Mucosa of rectum (tissue), 2 donors: ENCODE measurements at regions not wholly inside any gene's neighbourhood (a gene's known extent, or its start where the extent isn't known, plus 50 kb on each side); places are given as distances from the start of the nearest gene placed in this dataset.
"Not testable (repeated sequence)": the region's sequence is repeated elsewhere in the genome, so short reads cannot be mapped to it uniquely, and the experiment has no call there.

Experiments used
- H3K27ac ChIP-seq, 2 donors: one replicate each; pipeline ENCODE4 v1.7.0; 2013; ENCODE audit warnings: inconsistent platforms in 2 of 2, low read depth in 2 of 2, low read length in 2 of 2
- H3K27me3 ChIP-seq, 2 donors: one replicate each; pipeline ENCODE4 v1.7.0; 2013; ENCODE audit warnings: low read length in 2 of 2; ENCODE audit not compliant: control insufficient read depth in 2 of 2, insufficient read depth in 2 of 2
- H3K36me3 ChIP-seq, 2 donors: one replicate each; pipeline ENCODE4 v1.7.0; 2013; ENCODE audit warnings: low read length in 2 of 2; ENCODE audit not compliant: control insufficient read depth in 2 of 2, insufficient read depth in 2 of 2
- H3K4me1 ChIP-seq, 2 donors: one replicate each; pipeline ENCODE4 v1.7.0; 2013; ENCODE audit warnings: low read length in 2 of 2, mild to moderate bottlenecking in 1 of 2; ENCODE audit not compliant: control insufficient read depth in 2 of 2, insufficient read depth in 2 of 2
- H3K4me3 ChIP-seq, 2 donors: one replicate each; pipeline ENCODE4 v1.7.0; 2013; ENCODE audit warnings: low read length in 2 of 2
- H3K9ac ChIP-seq, 2 donors: one replicate each; pipeline ENCODE4 v1.7.0; 2013; ENCODE audit warnings: low read length in 2 of 2, low read depth in 1 of 2, mild to moderate bottlenecking in 1 of 2
- H3K9me3 ChIP-seq, 2 donors: one replicate each; pipeline ENCODE4 v1.7.0; 2013; ENCODE audit warnings: low read length in 2 of 2; ENCODE audit not compliant: control insufficient read depth in 2 of 2
- donor health status: healthy.
- donor health status: Normal muscosa, but diverticular disease.

DNA sequence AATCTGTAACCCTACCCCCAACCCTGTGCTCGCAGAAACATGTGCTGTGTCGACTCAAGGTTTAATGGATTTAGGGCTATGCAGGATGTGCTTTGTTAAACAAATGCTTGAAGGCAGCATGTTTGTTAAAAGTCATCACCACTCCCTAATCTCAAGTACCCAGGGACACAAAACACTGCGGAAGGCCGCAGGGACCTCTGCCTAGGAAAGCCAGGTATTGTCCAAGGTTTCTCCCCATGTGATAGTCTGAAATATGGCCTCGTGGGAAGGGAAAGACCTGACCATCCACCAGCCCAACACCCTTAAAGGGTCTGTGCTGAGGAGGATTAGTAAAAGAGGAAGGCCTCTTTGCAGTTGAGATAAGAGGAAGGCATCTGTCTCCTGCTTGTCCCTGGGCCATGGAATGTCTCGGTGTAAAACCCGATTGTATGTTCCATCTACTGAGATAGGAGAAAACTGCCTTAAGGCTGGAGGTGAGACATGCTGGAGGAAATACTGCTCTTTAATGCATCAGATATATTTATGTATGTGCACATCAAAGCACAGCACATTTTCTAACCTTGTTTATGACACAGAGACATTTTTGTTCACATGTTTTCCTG is 94.4 kb downstream of the LSM3 start:
- not testable (repeated sequence) for H3K9ac ChIP-seq, H3K27ac ChIP-seq, H3K27me3 ChIP-seq, H3K4me3 ChIP-seq, H3K9me3 ChIP-seq, H3K36me3 ChIP-seq, H3K4me1 ChIP-seq

DNA sequence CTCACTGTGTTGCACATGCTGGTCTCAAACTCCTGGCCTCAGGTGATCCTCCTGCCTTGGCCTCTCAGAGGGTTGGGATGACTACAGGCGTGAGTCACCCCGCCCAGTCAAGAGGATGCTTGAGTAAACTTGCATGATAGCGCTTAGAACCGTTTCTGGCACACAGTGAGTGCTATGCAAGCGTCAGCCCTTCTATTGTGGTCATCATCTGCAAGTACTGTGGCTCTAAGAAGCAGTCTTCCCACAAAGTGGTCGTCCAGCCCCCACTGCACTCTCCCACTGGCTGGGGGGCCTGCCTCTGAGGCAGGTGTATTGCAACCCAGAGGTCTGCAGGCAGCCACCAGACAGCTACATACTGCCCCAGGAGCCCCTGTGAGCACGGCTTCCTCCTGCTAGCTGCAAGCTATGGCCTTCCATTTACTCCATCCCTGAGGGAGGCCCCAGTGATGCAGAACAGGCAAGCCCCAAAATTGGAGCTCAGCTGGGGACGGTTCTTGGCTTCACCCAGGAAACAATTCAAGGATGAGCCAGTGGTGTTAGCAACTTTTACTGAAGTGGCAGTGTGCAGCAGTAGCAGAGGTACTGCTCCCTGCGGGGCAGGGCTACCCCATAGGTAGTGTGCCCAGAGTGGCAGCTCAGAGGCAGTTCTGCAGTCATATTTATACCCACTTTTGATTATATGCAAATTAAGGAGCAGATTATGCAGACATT is 95.4 kb downstream of the LSM3 start:
- H3K36me3 ChIP-seq = no peaks in the 10 kb centered on the region
- H3K27me3 ChIP-seq = peaks cover 0 to 4% of the 10 kb centered on the region in 2 donors
- no peak overlapping the region for H3K27ac ChIP-seq
- H3K9me3 ChIP-seq = no peaks in the 10 kb centered on the region
- H3K4me3 ChIP-seq = no peak overlapping the region
- no peaks in the 10 kb centered on the region for H3K4me1 ChIP-seq
- H3K9ac ChIP-seq = no peak overlapping the region

DNA sequence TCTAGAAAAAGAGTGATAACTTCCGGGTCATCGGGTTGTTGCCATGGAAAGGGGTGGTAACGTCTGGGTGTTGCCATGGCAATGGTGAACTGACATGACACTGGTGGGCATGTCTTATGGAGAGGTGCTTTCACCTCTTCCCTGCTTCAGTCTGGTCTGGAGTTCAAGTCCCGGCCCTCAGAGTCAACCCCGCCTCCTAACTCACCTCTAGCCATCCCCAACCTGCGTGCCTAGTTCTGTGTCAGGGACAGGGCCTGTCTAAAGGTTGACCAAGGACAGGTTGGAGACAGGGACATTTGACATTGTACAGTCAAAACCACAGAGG is 96.0 kb downstream of the LSM3 start:
- Histone ChIP-seq H3K4me1 (no peaks in the 10 kb centered on the region), H3K4me3 (no peak overlapping the region), H3K27ac (no peak overlapping the region), H3K9me3 (no peaks in the 10 kb centered on the region), H3K36me3 (no peaks in the 10 kb centered on the region), H3K9ac (no peak overlapping the region), H3K27me3 (peaks cover 0 to 4% of the 10 kb centered on the region in 2 donors)

DNA sequence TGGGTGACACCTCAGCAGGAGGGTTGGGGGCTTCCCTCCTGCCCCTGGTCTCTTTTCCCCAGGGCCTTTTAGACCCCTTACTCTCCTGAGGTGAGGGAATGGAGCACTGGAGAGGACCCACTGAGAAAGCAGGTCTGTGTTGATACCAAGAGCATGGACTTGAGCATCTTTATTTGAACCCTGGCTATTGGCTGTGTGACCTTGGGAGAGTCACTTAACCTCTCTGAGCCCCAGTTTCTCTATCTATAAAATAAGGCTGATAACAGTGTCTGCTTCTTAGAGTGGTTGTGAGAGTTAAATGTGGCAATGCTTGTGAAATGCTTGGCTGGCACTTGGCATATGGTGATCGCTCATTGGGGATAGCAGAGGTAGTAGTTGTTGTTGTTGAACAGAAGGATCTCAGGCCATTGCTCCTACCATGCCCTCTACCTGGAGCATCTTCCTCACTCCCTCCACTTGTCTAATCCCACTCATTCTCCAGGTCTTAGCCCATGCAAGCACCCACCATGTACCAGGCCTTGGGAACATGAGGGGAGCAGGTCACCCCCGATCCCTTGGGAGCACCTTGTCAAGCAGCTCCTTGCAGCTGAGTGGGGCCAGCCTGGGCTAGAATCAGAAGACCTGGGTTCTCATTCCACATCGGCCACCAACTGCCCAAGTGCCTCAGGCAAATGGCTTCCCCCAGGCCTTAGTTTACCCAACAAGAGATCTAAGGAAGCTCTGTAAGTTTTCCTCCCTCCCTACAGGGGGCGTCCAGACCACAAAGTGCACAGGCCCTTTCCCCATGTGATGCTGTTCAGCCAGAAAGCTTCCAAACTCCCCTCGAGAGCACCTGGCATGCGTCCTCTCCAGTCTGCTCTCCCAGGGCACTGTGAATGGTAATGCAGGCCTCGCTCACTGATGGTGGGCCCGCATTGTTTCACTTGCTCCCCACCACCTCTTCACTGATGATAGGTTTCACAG is 96.7 kb downstream of the LSM3 start:
- H3K4me1 ChIP-seq = no peaks in the 10 kb centered on the region
- H3K36me3 ChIP-seq = no peaks in the 10 kb centered on the region
- H3K9ac ChIP-seq = no peak overlapping the region
- H3K9me3 ChIP-seq = no peaks in the 10 kb centered on the region
- peaks cover 0 to 4% of the 10 kb centered on the region in 2 donors for H3K27me3 ChIP-seq
- H3K27ac ChIP-seq = no peak overlapping the region
- H3K4me3 ChIP-seq = no peak overlapping the region

DNA sequence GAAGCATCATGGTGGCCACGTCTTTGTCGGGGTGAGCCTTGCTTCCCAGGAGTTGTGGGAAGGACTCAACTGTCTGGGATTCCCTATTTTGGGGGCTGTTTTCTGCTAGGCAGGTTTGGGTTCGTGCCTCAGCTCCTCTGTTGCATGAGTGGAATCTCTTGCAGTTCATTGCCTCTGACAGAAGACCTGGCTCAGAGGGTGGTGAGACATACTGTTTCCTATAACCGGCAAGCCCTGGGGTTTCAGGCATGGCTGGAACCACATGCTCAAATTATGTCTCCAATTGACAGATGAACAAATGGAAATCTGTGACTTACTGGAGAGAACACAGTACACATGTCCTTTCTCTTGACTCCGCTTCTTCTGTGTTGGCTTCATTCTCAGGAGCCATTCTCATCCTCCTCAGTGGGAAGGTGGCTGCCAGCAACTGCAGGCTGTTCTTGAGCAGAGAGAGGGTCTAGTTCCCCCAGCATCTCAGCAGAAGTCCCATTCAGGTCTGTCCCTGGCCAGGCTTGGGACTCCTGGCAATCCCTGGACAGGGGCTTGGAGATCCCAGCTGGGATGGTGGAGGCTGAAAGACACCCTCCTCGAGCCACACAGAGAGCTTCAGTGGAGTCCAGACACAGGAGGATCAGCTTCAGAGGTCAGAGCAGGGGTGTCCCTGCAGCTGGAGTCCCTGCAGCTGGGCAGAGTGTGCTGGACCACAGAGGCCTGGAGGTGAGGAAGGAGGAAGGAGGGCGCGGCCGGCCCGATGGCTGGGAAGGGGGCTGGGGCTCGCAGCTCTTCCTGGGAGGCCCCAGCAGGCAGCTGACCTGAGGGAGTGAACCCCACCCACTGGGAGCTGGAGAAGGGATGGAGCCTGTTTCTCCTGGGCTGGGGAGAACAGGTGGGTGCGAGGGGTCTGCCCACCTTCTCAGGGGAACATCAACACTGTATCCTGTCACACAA is 97.6 kb downstream of the LSM3 start:
- Histone ChIP-seq H3K27ac (no peak overlapping the region), H3K9ac (no peak overlapping the region), H3K4me3 (no peak overlapping the region), H3K27me3 (peaks cover 0 to 4% of the 10 kb centered on the region in 2 donors), H3K36me3 (no peaks in the 10 kb centered on the region), H3K4me1 (no peaks in the 10 kb centered on the region), H3K9me3 (no peaks in the 10 kb centered on the region)

DNA sequence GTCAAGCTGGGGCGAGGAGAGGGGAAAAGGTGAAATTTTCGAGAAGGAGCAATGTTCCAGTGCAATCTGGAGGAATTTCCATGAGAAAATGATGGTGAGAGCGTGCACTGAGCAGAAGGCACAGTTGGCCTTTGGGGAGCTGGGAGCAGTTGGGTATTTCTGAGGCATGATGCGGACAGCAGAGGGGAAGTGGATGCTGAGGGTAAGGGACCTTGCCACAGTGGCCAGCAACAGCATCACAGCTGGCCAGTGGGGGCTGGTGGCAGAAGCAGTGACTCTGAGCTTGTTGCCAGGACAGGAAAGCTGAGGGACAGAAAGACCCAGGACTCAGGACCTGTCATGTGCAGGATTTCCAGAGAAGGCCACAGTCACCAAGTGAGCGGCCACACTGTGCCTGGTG is 98.9 kb downstream of the LSM3 start:
- no peak overlapping the region for H3K9ac ChIP-seq
- H3K9me3 ChIP-seq = no peaks in the 10 kb centered on the region
- H3K36me3 ChIP-seq = no peaks in the 10 kb centered on the region
- no peaks in the 10 kb centered on the region for H3K4me1 ChIP-seq
- H3K4me3 ChIP-seq = no peak overlapping the region
- no peak overlapping the region for H3K27ac ChIP-seq
- peaks cover 0 to 6% of the 10 kb centered on the region in 2 donors for H3K27me3 ChIP-seq

DNA sequence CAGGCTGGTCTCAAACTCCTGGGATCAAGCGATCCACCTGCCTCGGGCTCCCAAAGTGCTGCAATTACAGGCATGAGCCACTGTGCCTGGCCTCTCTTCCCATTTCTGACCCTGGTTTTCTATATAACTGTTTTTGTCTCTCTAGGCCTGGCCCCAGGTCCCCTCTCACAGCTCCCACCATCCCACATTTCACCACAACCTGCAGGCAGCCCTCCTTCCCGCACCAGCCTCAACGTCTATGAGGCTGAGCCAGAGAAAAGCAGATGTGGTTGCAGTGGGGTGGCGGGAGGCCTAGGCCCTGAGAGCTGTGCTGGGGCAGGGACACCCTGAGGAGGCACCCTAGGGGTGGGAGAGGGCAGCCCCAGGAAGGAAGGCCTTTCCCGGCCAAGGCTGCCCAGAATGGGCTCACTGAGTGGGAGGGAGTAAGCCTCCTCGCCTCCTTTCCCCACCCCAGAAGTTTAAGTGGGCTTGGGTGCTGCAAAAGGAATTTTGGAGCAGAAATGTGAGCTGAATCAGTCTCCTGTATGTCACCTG is 99.7 kb downstream of the LSM3 start:
- no peaks in the 10 kb centered on the region for H3K9me3 ChIP-seq
- no peak overlapping the region for H3K27ac ChIP-seq
- H3K36me3 ChIP-seq = no peaks in the 10 kb centered on the region
- H3K27me3 ChIP-seq = peaks cover 6% of the 10 kb centered on the region in 2 donors
- H3K4me3 ChIP-seq = no peak overlapping the region
- H3K4me1 ChIP-seq = no peaks in the 10 kb centered on the region
- no peak overlapping the region for H3K9ac ChIP-seq

DNA sequence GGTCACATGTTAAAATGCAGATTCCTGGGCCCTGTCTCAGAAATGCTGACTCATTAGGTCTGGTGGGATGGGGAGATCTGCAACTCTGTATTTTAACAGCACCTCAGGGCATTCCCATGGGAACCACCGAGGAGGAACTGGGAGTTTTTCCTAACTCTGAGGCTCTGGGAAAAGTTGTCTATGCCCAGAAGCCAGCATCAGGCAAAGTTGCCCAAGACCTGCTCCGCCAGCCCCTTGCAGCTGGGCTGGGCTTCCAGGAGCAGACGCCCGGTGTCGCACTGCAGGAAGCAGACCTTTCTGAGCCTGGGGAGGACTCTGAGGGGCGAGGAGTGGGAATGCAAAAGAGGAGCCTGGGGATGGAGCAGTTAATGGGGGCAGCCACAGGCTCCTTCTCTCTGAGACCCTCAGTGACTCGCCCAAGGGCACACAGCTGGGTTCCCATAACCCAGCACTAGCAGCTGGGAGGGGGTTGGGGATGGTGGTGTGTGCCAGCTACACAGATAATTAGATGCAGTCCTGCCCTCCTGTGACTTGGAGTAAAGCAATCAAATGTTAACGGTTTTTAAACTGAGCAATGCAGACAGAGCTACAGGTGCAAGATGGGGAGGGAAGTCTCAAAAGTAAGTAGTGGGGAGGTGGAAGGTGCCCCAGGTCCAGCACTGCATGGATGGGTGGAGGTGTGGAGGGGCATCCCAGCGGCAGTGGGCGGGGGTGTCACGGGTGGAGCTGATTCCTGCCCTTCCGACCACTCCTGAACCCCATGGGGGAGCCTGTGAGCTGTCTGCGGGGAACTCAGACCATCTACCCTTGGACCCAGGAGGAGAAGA is 100.4 kb downstream of the LSM3 start:
- Histone ChIP-seq H3K4me3 (no peak overlapping the region), H3K27me3 (peaks cover 6 to 7% of the 10 kb centered on the region in 2 donors), H3K4me1 (no peaks in the 10 kb centered on the region), H3K9me3 (no peaks in the 10 kb centered on the region), H3K36me3 (no peaks in the 10 kb centered on the region), H3K9ac (no peak overlapping the region), H3K27ac (no peak overlapping the region)

DNA sequence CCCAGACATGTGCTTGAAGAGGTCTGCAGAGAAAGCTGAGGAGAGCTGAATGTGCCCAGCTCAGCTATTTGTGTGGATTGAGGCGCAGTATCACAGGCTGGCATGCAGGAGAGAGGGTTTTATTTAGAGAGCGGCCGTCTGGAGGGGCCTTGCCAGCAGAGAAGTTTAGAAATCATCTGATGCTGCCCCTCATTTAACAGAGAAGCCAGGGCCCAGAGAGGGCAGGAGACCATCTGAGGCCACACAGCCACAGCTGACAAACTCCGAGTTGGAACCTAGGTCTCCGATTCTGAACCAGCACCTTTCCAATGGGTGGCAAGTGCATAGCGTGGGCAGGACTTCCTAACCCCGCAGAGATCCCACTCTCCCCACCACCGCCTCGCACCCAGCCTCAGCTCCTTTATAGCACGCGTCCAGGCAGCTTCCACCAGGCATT is 101.0 kb downstream of the LSM3 start:
- no peak overlapping the region for H3K9ac ChIP-seq
- H3K27me3 ChIP-seq = peaks cover 6 to 7% of the 10 kb centered on the region in 2 donors
- H3K4me1 ChIP-seq = no peaks in the 10 kb centered on the region

More for the DNA sequence above, 101.0 kb downstream of the LSM3 start:
- no peaks in the 10 kb centered on the region for H3K36me3 ChIP-seq
- H3K4me3 ChIP-seq = no peak overlapping the region
- no peak overlapping the region for H3K27ac ChIP-seq
- no peaks in the 10 kb centered on the region for H3K9me3 ChIP-seq
